Esophagus squamous epithelium (tissue), 4 donors: ENCODE measurements at regions not wholly inside any gene's neighbourhood (a gene's known extent, or its start where the extent isn't known, plus 50 kb on each side); places are given as distances from the start of the nearest gene placed in this dataset.

Source experiments
- POLR2A ChIP-seq, 4 donors: fragments of 450-650 bp; IDR thresholded peaks; one replicate each; pipeline ENCODE4 v1.6.1; 2017; ENCODE audit warnings: antibody characterized with exemption in 4 of 4, mild to moderate bottlenecking in 4 of 4, moderate library complexity in 3 of 4
- TF ChIP-seq, protein P1 (sequence below), 6 experiments: fragments of 450-650 bp in 4 of 6; fragments of 200-600 bp in 2 of 6; sonication (generic) in 2 of 6; IDR thresholded peaks; one replicate each; pipeline ENCODE4 v1.5.1; 2016 to 2019; ENCODE audit warnings: antibody characterized with exemption in 6 of 6, mild to moderate bottlenecking in 4 of 6, moderate library complexity in 4 of 6

- TF ChIP-seq, protein P1, sequence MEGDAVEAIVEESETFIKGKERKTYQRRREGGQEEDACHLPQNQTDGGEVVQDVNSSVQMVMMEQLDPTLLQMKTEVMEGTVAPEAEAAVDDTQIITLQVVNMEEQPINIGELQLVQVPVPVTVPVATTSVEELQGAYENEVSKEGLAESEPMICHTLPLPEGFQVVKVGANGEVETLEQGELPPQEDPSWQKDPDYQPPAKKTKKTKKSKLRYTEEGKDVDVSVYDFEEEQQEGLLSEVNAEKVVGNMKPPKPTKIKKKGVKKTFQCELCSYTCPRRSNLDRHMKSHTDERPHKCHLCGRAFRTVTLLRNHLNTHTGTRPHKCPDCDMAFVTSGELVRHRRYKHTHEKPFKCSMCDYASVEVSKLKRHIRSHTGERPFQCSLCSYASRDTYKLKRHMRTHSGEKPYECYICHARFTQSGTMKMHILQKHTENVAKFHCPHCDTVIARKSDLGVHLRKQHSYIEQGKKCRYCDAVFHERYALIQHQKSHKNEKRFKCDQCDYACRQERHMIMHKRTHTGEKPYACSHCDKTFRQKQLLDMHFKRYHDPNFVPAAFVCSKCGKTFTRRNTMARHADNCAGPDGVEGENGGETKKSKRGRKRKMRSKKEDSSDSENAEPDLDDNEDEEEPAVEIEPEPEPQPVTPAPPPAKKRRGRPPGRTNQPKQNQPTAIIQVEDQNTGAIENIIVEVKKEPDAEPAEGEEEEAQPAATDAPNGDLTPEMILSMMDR (IDR thresholded peaks at IDR 0.05) = no peak
- TF ChIP-seq POLR2A (IDR thresholded peaks at IDR 0.05) = no peak
Measured at GRCh38 chr15:58322253-58322652, 109.5 kb upstream of the LIPC start.
